ENCODE measurements at regions not wholly inside any gene's neighbourhood (a gene's known extent, or its start where the extent isn't known, plus 50 kb on each side); places are given as distances from the start of the nearest gene placed in this dataset.

- TF ChIP-seq CTCF (IDR thresholded peaks at IDR 0.05): no peak
- no peak for TF ChIP-seq ZNF512 (CRISPR knock-in tag; IDR thresholded peaks at IDR 0.05; ENCODE audit: borderline replicate concordance)
- no peak for TF ChIP-seq TEAD1 (CRISPR knock-in tag; IDR thresholded peaks at IDR 0.05)
- no peak for TF ChIP-seq GTF2I (CRISPR knock-in tag; conservative IDR thresholded peaks at IDR 0.05)
Observed at GRCh38 chr16:52757746-52758472, 211.0 kb upstream of the TOX3 start (continued).

GRCh38 chr16:52756812-52757517 is 210.0 kb upstream of the TOX3 start:
- Mint-ChIP-seq H3K36me3 (no peaks in the 10 kb centered on the region), H3K4me3 (no peak overlapping the region), H3K9me3 (no peaks in the 10 kb centered on the region), H3K27ac (no peak overlapping the region), H3K27me3 (ENCODE audit: low read depth) (no peaks in the 10 kb centered on the region), H3K4me1 (peaks cover 9% of the 10 kb centered on the region; the same call in 1 of the 2 replicates)
- DNase-seq (ENCODE audit: low spot score) (no peak), ATAC-seq (no peak)
- TF ChIP-seq JAZF1 (CRISPR knock-in tag; IDR thresholded peaks at IDR 0.05): no peak
- TF ChIP-seq TEAD1 (CRISPR knock-in tag; IDR thresholded peaks at IDR 0.05): no peak
- TF ChIP-seq FOXP4 (CRISPR knock-in tag; IDR thresholded peaks at IDR 0.05): no peak
- TF ChIP-seq NR2C2 (CRISPR knock-in tag; IDR thresholded peaks at IDR 0.05): no peak
- TF ChIP-seq GRHL2 (CRISPR knock-in tag; IDR thresholded peaks at IDR 0.05; ENCODE audit: insufficient replicate concordance, severe bottlenecking): no peak
- no peak for TF ChIP-seq ZNF232 (CRISPR knock-in tag; IDR thresholded peaks at IDR 0.05)
- no peak for TF ChIP-seq HMGA2 (CRISPR knock-in tag; IDR thresholded peaks at IDR 0.05)
- TF ChIP-seq MLX (CRISPR knock-in tag; IDR thresholded peaks at IDR 0.05): no peak
- no peak for TF ChIP-seq ZNF425 (CRISPR knock-in tag; conservative IDR thresholded peaks at IDR 0.05)
- TF ChIP-seq ZNF317 (CRISPR knock-in tag; IDR thresholded peaks at IDR 0.05; ENCODE audit: borderline replicate concordance, low read depth): no peak
- TF ChIP-seq ESRRA (CRISPR knock-in tag; IDR thresholded peaks at IDR 0.05; ENCODE audit: borderline replicate concordance): no peak
- TF ChIP-seq ATF1 (CRISPR knock-in tag; IDR thresholded peaks at IDR 0.05): no peak
- no peak for TF ChIP-seq RELA (CRISPR knock-in tag; IDR thresholded peaks at IDR 0.05; ENCODE audit: borderline replicate concordance)
- CTCF ChIA-PET: no interaction called here
- POLR2A ChIA-PET: no interaction called here

All from WTC11 (cell line).